GM23338 (cell line): ENCODE measurements at regions not wholly inside any gene's neighbourhood (a gene's known extent, or its start where the extent isn't known, plus 50 kb on each side); places are given as distances from the start of the nearest gene placed in this dataset.

Source experiments
- CREB1 ChIP-seq: fragments of 250-450 bp; sonication (Bioruptor Pico); IDR thresholded peaks from 2 replicates; pipeline ENCODE4 v1.5.0; 2020; ENCODE audit warnings: low read depth, mild to moderate bottlenecking, moderate library complexity
- CTCF ChIP-seq, 2 experiments: fragments of 200-600 bp in 1 of 2; sonication (generic) in 1 of 2; conservative IDR thresholded peaks; 2 replicates each; pipeline versions ENCODE4 v1.5.1 to v1.6.1; 2016 to 2017; ENCODE audit warnings: antibody characterized with exemption in 2 of 2, low read depth in 2 of 2, mild to moderate bottlenecking in 2 of 2, moderate library complexity in 1 of 2
- ETS1 ChIP-seq: IDR thresholded peaks from 2 replicates; pipeline ENCODE4 v1.6.1; 2016; ENCODE audit warnings: antibody characterized with exemption
- EZH2 ChIP-seq: fragments of 200-600 bp; sonication (generic); IDR thresholded peaks from one replicate; pipeline ENCODE4 v1.8.0; 2017; ENCODE audit warnings: antibody characterized with exemption, mild to moderate bottlenecking, low read depth; ENCODE audit not compliant: unreplicated experiment
- EZH2phosphoT487 ChIP-seq: fragments of 200-600 bp; sonication (generic); IDR thresholded peaks from one replicate; pipeline ENCODE4 v1.8.1; 2018; ENCODE audit warnings: antibody characterized with exemption; ENCODE audit not compliant: unreplicated experiment
- POLR2AphosphoS5 ChIP-seq: IDR thresholded peaks from 2 replicates; pipeline ENCODE4 v1.6.1; 2016; ENCODE audit warnings: antibody characterized with exemption, low read depth
- REST ChIP-seq: IDR thresholded peaks from one replicate; pipeline ENCODE4 v1.6.1; 2018; ENCODE audit warnings: antibody characterized with exemption; ENCODE audit not compliant: unreplicated experiment
- STAT1 ChIP-seq: IDR thresholded peaks from one replicate; pipeline ENCODE4 v1.6.1; 2016; ENCODE audit warnings: antibody characterized with exemption; ENCODE audit not compliant: unreplicated experiment

DNA sequence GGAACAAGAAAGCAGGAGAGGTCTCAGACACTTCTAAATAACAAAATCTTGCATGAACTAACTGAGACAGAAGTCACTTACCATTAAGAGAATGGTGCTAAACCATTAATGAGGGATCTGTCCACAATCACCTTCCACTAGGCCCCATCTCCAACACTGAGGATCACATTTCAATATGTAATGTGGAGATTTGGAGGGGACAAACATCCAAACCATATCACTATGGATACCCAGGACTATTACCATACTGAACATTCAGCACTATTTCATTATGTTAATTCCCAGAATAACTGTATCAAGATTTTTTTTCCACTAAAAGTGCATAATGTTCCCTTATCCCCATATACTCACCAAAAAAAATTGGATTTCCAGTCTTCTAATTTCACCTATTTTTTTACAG lies 491.8 kb downstream of the LMO7 start:
- TF ChIP-seq EZH2phosphoT487 (no peak), POLR2AphosphoS5 (no peak), CTCF (conservative IDR thresholded peaks at IDR 0.05; ENCODE audit: low read depth in 2 of 2) (no peak), CREB1 (no peak), EZH2 (no peak), REST (no peak), STAT1 (no peak), ETS1 (no peak)
